H1 (cell line): ENCODE measurements at regions not wholly inside any gene's neighbourhood (a gene's known extent, or its start where the extent isn't known, plus 50 kb on each side); places are given as distances from the start of the nearest gene placed in this dataset.

Experiments
- CTCF ChIA-PET: fragments of 300-600 bp; sonication (Branson Sonifier 250); formaldehyde crosslinking; loops from one replicate; lab custom pipeline; 2021; ENCODE audit not compliant: partially characterized antibody; lab: Charles Lee
- POLR2A ChIA-PET: fragments of 300-600 bp; sonication (Branson Sonifier 250); formaldehyde crosslinking; loops from one replicate; lab custom pipeline; 2021; ENCODE audit warnings: inconsistent platforms; ENCODE audit not compliant: partially characterized antibody; lab: Charles Lee
- DNase-seq, 2 experiments: peaks; one replicate each; pipeline versions ENCODE4 v3.0.0 to v3.0.0-alpha.2; 2010 to 2022; ENCODE audit warnings: low spot score in 2 of 2, low read depth in 1 of 2, mixed read lengths in 1 of 2
- FAIRE-seq: peaks from 2 replicates; lab custom pipeline; 2011; peaks lifted over from hg19 to GRCh38; lab: Jason Lieb, UNC
- H2AFZ ChIP-seq: 2 replicates; pipeline ENCODE4 v1.8.1; 2012; ENCODE audit warnings: low read length, inconsistent platforms
- H2AK5ac ChIP-seq: 2 replicates; pipeline ENCODE4 v1.6.1; 2013; ENCODE audit warnings: low read depth, low read length
- H2BK120ac ChIP-seq: replicated peaks from 2 replicates; pipeline ENCODE3; 2013; ENCODE audit warnings: low read depth, low read length, inconsistent platforms
- H2BK12ac ChIP-seq: 2 replicates; pipeline ENCODE4 v1.6.1; 2013; ENCODE audit warnings: low read depth, low read length
- H2BK15ac ChIP-seq: 2 replicates; pipeline ENCODE4 v1.6.1; 2013; ENCODE audit warnings: low read length
- H2BK20ac ChIP-seq: 2 replicates; pipeline ENCODE4 v1.6.1; 2013; ENCODE audit warnings: low read length
- H2BK5ac ChIP-seq: 2 replicates; pipeline ENCODE4 v1.6.1; 2013; ENCODE audit warnings: low read depth, low read length
- H3K14ac ChIP-seq: 2 replicates; pipeline ENCODE4 v1.6.1; 2013; ENCODE audit warnings: inconsistent platforms; ENCODE audit not compliant: insufficient read length
- H3K18ac ChIP-seq: 2 replicates; pipeline ENCODE4 v1.6.1; 2013; ENCODE audit warnings: low read length; ENCODE audit errors: extremely low read depth
- H3K23ac ChIP-seq: 2 replicates; pipeline ENCODE4 v1.6.1; 2013; ENCODE audit warnings: inconsistent platforms; ENCODE audit not compliant: insufficient read length
- H3K23me2 ChIP-seq: 2 replicates; pipeline ENCODE4 v1.6.1; 2013; ENCODE audit warnings: low read depth, low read length
- H3K27ac ChIP-seq: 2 replicates; pipeline ENCODE4 v1.6.1; 2011; ENCODE audit warnings: low read depth, low read length, inconsistent platforms
- H3K27me3 ChIP-seq, 4 experiments: replicated peaks in 1 of 4; 1 replicate in 1 of 4; 2 replicates in 3 of 4; pipeline versions ENCODE4 v1.6.1 to v1.8.1; 2011 to 2013; ENCODE audit warnings: low read length in 3 of 4, mild to moderate bottlenecking in 3 of 4, inconsistent platforms in 2 of 4, mixed read lengths in 2 of 4, moderate library complexity in 1 of 4; ENCODE audit not compliant: control insufficient read depth in 3 of 4, insufficient read depth in 3 of 4; ENCODE audit errors: extremely low read depth in 1 of 4
- H3K36me3 ChIP-seq, 4 experiments: 2 replicates each; pipeline versions ENCODE4 v1.6.1 to v1.8.1; 2011 to 2013; ENCODE audit warnings: mild to moderate bottlenecking in 4 of 4, low read length in 3 of 4, moderate library complexity in 2 of 4, control low read depth in 1 of 4, inconsistent platforms in 1 of 4; ENCODE audit not compliant: insufficient read depth in 4 of 4, control insufficient read depth in 2 of 4
- H3K4ac ChIP-seq: replicated peaks from 2 replicates; pipeline ENCODE3; 2013; ENCODE audit warnings: low read length, low read depth, mixed read lengths, inconsistent platforms; ENCODE audit not compliant: insufficient read length
- H3K4me1 ChIP-seq, 4 experiments: replicated peaks in 1 of 4; 1 replicate in 1 of 4; 2 replicates in 3 of 4; pipeline versions ENCODE4 v1.6.1 to v1.8.1; 2011 to 2013; ENCODE audit warnings: low read length in 3 of 4, inconsistent platforms in 2 of 4, mixed read lengths in 1 of 4; ENCODE audit not compliant: insufficient read depth in 4 of 4, control insufficient read depth in 3 of 4
- H3K4me2 ChIP-seq, 2 experiments: 2 replicates each; pipeline versions ENCODE4 v1.6.1 to v1.8.1; 2011 to 2013; ENCODE audit warnings: low read depth in 2 of 2, low read length in 2 of 2, control low read depth in 1 of 2, inconsistent platforms in 1 of 2, mild to moderate bottlenecking in 1 of 2; ENCODE audit not compliant: insufficient read depth in 1 of 2
- H3K4me3 ChIP-seq, 4 experiments: fragments of 200-600, 300-600 bp in 1 of 4; sonication (generic), shearing (Covaris generic), sonication (Bioruptor Twin) in 1 of 4; 2 replicates each; pipeline versions ENCODE4 v1.5.1 to v1.8.1; 2011 to 2016; ENCODE audit warnings: low read length in 4 of 4, low read depth in 3 of 4, control low read depth in 2 of 4, inconsistent platforms in 2 of 4, mild to moderate bottlenecking in 2 of 4, mixed read lengths in 1 of 4, moderate library complexity in 1 of 4; ENCODE audit not compliant: insufficient read depth in 2 of 4; ENCODE audit errors: extremely low read depth in 1 of 4
- H3K56ac ChIP-seq: replicated peaks from 2 replicates; pipeline ENCODE3; 2013; ENCODE audit warnings: low read depth, mild to moderate bottlenecking, mixed read lengths, low read length, inconsistent platforms; ENCODE audit not compliant: insufficient read length
- H3K79me1 ChIP-seq: 2 replicates; pipeline ENCODE4 v1.6.1; 2013; ENCODE audit warnings: low read depth, low read length, control low read depth
- H3K79me2 ChIP-seq, 2 experiments: 2 replicates each; pipeline versions ENCODE4 v1.6.1 to v1.8.1; 2012 to 2013; ENCODE audit warnings: low read length in 2 of 2, mild to moderate bottlenecking in 2 of 2, inconsistent platforms in 1 of 2; ENCODE audit not compliant: insufficient read depth in 2 of 2, control insufficient read depth in 1 of 2
- H3K9ac ChIP-seq, 4 experiments: replicated peaks in 1 of 4; 1 replicate in 1 of 4; 2 replicates in 3 of 4; pipeline versions ENCODE4 v1.6.1 to v1.8.1; 2011 to 2013; ENCODE audit warnings: low read depth in 3 of 4, low read length in 3 of 4, control low read depth in 2 of 4, mild to moderate bottlenecking in 2 of 4, moderate library complexity in 2 of 4, inconsistent platforms in 1 of 4; ENCODE audit errors: extremely low read depth in 1 of 4
- H3K9me3 ChIP-seq, 2 experiments: 2 replicates each; pipeline versions ENCODE4 v1.6.1 to v1.8.1; 2012 to 2013; ENCODE audit warnings: mild to moderate bottlenecking in 2 of 2, moderate library complexity in 2 of 2, control low read depth in 1 of 2, inconsistent platforms in 1 of 2, low read depth in 1 of 2, low read length in 1 of 2, mixed read lengths in 1 of 2; ENCODE audit not compliant: insufficient read depth in 2 of 2
- H4K20me1 ChIP-seq, 2 experiments: replicated peaks in 1 of 2; 2 replicates each; pipeline versions ENCODE3 to v1.8.1; 2011 to 2013; ENCODE audit warnings: inconsistent platforms in 2 of 2, low read length in 2 of 2, mild to moderate bottlenecking in 1 of 2; ENCODE audit not compliant: insufficient read depth in 2 of 2, control insufficient read depth in 1 of 2
- H4K5ac ChIP-seq: 2 replicates; pipeline ENCODE4 v1.6.1; 2013; ENCODE audit warnings: low read length, low read depth, mixed read lengths, inconsistent platforms; ENCODE audit not compliant: insufficient read length
- H4K8ac ChIP-seq: 2 replicates; pipeline ENCODE4 v1.8.0; 2013; ENCODE audit warnings: mild to moderate bottlenecking, moderate library complexity, low read length, inconsistent platforms; ENCODE audit not compliant: insufficient read depth; ENCODE audit errors: extremely low read depth
- H4K91ac ChIP-seq: replicated peaks from 2 replicates; pipeline ENCODE3; 2013; ENCODE audit warnings: low read length, mixed read lengths, inconsistent platforms; ENCODE audit not compliant: insufficient read length
- ASH2L ChIP-seq: fragments of 200-600, 300-600 bp; sonication (generic); IDR thresholded peaks from one replicate; pipeline ENCODE4 v1.7.1; 2017; ENCODE audit warnings: low read length
- CHD1 ChIP-seq: IDR thresholded peaks from 2 replicates; pipeline ENCODE4 v1.6.1; 2012; ENCODE audit warnings: low read depth, low read length, improper control_type of control experiment
- CREB1 ChIP-seq: IDR thresholded peaks from 2 replicates; pipeline ENCODE4 v1.6.1; 2012; ENCODE audit warnings: inconsistent platforms
- GTF2F1 ChIP-seq: IDR thresholded peaks from 2 replicates; pipeline ENCODE4 v1.6.1; 2012; ENCODE audit warnings: low read depth, low read length, improper control_type of control experiment, borderline replicate concordance
- KDM1A ChIP-seq: fragments of 200-600, 300-600 bp; sonication (generic); IDR thresholded peaks from 2 replicates; pipeline ENCODE4 v1.7.1; 2016; ENCODE audit warnings: mild to moderate bottlenecking, low read length, borderline replicate concordance
- KDM4A ChIP-seq: IDR thresholded peaks from one replicate; pipeline ENCODE4 v1.7.1; 2012; ENCODE audit warnings: low read depth, mild to moderate bottlenecking, moderate library complexity, low read length, inconsistent platforms; ENCODE audit not compliant: severe bottlenecking
- NANOG ChIP-seq: IDR thresholded peaks from 2 replicates; pipeline ENCODE4 v1.6.1; 2011; ENCODE audit warnings: low read length, low read depth, mild to moderate bottlenecking, inconsistent platforms; ENCODE audit not compliant: insufficient read depth, poor library complexity, severe bottlenecking
- PHF8 ChIP-seq: fragments of 200-600 bp; sonication (generic); conservative IDR thresholded peaks from 2 replicates; pipeline ENCODE4 v1.7.1; 2012; ENCODE audit warnings: low read depth, mild to moderate bottlenecking, inconsistent platforms, low read length, moderate library complexity
- POU5F1 ChIP-seq: IDR thresholded peaks from 2 replicates; pipeline ENCODE4 v1.6.1; 2011; ENCODE audit warnings: low read depth, mild to moderate bottlenecking, low read length, moderate library complexity
- RNF2 ChIP-seq: fragments of 200-900, 300-1000 bp; sonication (generic); IDR thresholded peaks from 2 replicates; pipeline ENCODE4 v1.7.1; 2016; ENCODE audit warnings: borderline replicate concordance, low read depth, mild to moderate bottlenecking, antibody characterized with exemption, low read length; ENCODE audit not compliant: poor library complexity, severe bottlenecking; ENCODE audit errors: missing control alignments
- SAP30 ChIP-seq: fragments of 300-600 bp; sonication (generic); IDR thresholded peaks from 2 replicates; pipeline ENCODE4 v1.7.1; 2012; ENCODE audit warnings: low read length, moderate library complexity, mild to moderate bottlenecking, inconsistent platforms; ENCODE audit not compliant: insufficient read depth, insufficient replicate concordance
- SIX5 ChIP-seq: IDR thresholded peaks from 2 replicates; pipeline ENCODE4 v1.6.1; 2011; ENCODE audit warnings: mild to moderate bottlenecking, low read depth, low read length
- SP1 ChIP-seq: IDR thresholded peaks from 2 replicates; pipeline ENCODE4 v1.6.1; 2011; ENCODE audit warnings: low read depth, low read length
- SP2 ChIP-seq: IDR thresholded peaks from 2 replicates; pipeline ENCODE4 v1.6.1; 2012; ENCODE audit warnings: mild to moderate bottlenecking, low read length, inconsistent platforms
- SRF ChIP-seq: IDR thresholded peaks from 2 replicates; pipeline ENCODE4 v1.6.1; 2011; ENCODE audit warnings: mild to moderate bottlenecking, low read depth, low read length, moderate library complexity
- WGBS, 2 experiments: shearing (Covaris generic) in 1 of 2; methylation state at CpG; one replicate each; pipeline versions ENCODE4 v1.1.6 to v1.1.7; 2013 to 2015; ENCODE audit warnings: low lambda C conversion rate in 2 of 2, mixed read lengths in 2 of 2, inconsistent platforms in 1 of 2, low coverage in 1 of 2, missing lambda C conversion rate in 1 of 2; ENCODE audit not compliant: insufficient replicate concordance in 2 of 2, insufficient coverage in 1 of 2, insufficient read length in 1 of 2; ENCODE audit errors: extremely low coverage in 1 of 2, missing lambda C conversion rate in 1 of 2; 5-methylcytosine and 5-hydroxymethylcytosine counted together

- no peak overlapping the region for H3K4me2 ChIP-seq
- no peak overlapping the region for H2AK5ac ChIP-seq
- no peaks in the 10 kb centered on the region; a peak in 2 of 7 replicates for H3K4me1 ChIP-seq
- no peak overlapping the region for H4K91ac ChIP-seq
- no peak overlapping the region for H4K5ac ChIP-seq
- H3K23me2 ChIP-seq, result no peaks in the 10 kb centered on the region
- H2AFZ ChIP-seq, result no peak overlapping the region
- H3K23ac ChIP-seq, result no peak overlapping the region
- H3K9me3 ChIP-seq, result no peaks in the 10 kb centered on the region
- no peak overlapping the region for H3K4ac ChIP-seq
- POLR2A ChIA-PET, result no interaction called here
- no peak overlapping the region for H3K18ac ChIP-seq
- no peak overlapping the region for H2BK20ac ChIP-seq
- H4K20me1 ChIP-seq, result no peaks in the 10 kb centered on the region
- no peak overlapping the region for H3K56ac ChIP-seq
- no peak for TF ChIP-seq KDM4A
- TF ChIP-seq POU5F1, result no peak
- TF ChIP-seq PHF8, result no peak
- no peak for TF ChIP-seq SAP30
- no peak for TF ChIP-seq CREB1
- no peak for TF ChIP-seq NANOG
- no peak for TF ChIP-seq GTF2F1
- TF ChIP-seq SP2, result no peak
- TF ChIP-seq CHD1, result no peak
- no peak for TF ChIP-seq ASH2L
- TF ChIP-seq RNF2, result no peak
- TF ChIP-seq SIX5, result no peak
- no peak for TF ChIP-seq KDM1A
- TF ChIP-seq SRF, result no peak
- TF ChIP-seq SP1, result no peak
- H3K36me3 ChIP-seq, result no peaks in the 10 kb centered on the region
- no peak overlapping the region for H3K27ac ChIP-seq
- no peak for FAIRE-seq
- H3K4me3 ChIP-seq, result no peak overlapping the region
- H3K27me3 ChIP-seq, result no peaks in the 10 kb centered on the region
- H3K79me1 ChIP-seq, result no peaks in the 10 kb centered on the region
- no peak overlapping the region for H2BK5ac ChIP-seq
- no peak overlapping the region for H2BK120ac ChIP-seq
- CTCF ChIA-PET, result no interaction called here
- no peak overlapping the region for H4K8ac ChIP-seq
- no peak overlapping the region for H2BK12ac ChIP-seq
- no peak overlapping the region for H3K9ac ChIP-seq
- no peak overlapping the region for H3K14ac ChIP-seq
- H2BK15ac ChIP-seq, result no peak overlapping the region
- no peaks in the 10 kb centered on the region for H3K79me2 ChIP-seq
- WGBS, 2 experiments, result 89% methylated on average over 1 of the region's 1 CpG; no CpG with 5 or more reads in 1 of the 2 experiments
- DNase-seq, result no peak
Measured at GRCh38 chr2:21466341-21466927, 342.7 kb downstream of the TDRD15 start.
